Keratinocyte (primary cell): ENCODE measurements at regions not wholly inside any gene's neighbourhood (a gene's known extent, or its start where the extent isn't known, plus 50 kb on each side); places are given as distances from the start of the nearest gene placed in this dataset.

Source experiments
- DNase-seq: peaks from one replicate; pipeline ENCODE4 v3.0.0-alpha.2; 2011; ENCODE audit warnings: low read depth, missing footprints, low spot score
- FAIRE-seq: peaks from 2 replicates; lab custom pipeline; 2011; peaks lifted over from hg19 to GRCh38; lab: Jason Lieb, UNC
- H2AFZ ChIP-seq: 2 replicates; pipeline ENCODE4 v1.6.0; 2012; ENCODE audit warnings: low read length, control low read depth, inconsistent platforms; ENCODE audit not compliant: control insufficient read depth
- H3K27ac ChIP-seq: 2 replicates; pipeline ENCODE4 v1.5.1; 2011; ENCODE audit warnings: low read length; ENCODE audit not compliant: control insufficient read depth, insufficient read depth
- H3K27me3 ChIP-seq: 3 replicates; pipeline ENCODE4 v1.6.0; 2011; ENCODE audit warnings: low read length; ENCODE audit not compliant: control insufficient read depth, insufficient read depth; ENCODE audit errors: extremely low read depth
- H3K36me3 ChIP-seq, 2 experiments: 2 replicates in 1 of 2; 3 replicates in 1 of 2; pipeline ENCODE4 v1.5.1; 2011; ENCODE audit warnings: low read length in 2 of 2, mild to moderate bottlenecking in 1 of 2; ENCODE audit not compliant: control insufficient read depth in 2 of 2, insufficient read depth in 2 of 2; ENCODE audit errors: extremely low read depth in 1 of 2
- H3K4me1 ChIP-seq: 3 replicates; pipeline ENCODE4 v1.5.1; 2011; ENCODE audit warnings: low read length; ENCODE audit not compliant: control insufficient read depth, insufficient read depth; ENCODE audit errors: extremely low read depth
- H3K4me2 ChIP-seq: 3 replicates; pipeline ENCODE4 v1.6.0; 2011; ENCODE audit warnings: low read depth, low read length; ENCODE audit not compliant: control insufficient read depth, insufficient read depth; ENCODE audit errors: extremely low read depth
- H3K4me3 ChIP-seq, 3 experiments: fragments of 200-600 bp in 1 of 3; sonication (generic) in 1 of 3; 2 replicates in 2 of 3; 3 replicates in 1 of 3; pipeline ENCODE4 v1.5.1; 2011 to 2016; ENCODE audit warnings: low read length in 3 of 3, mild to moderate bottlenecking in 3 of 3, control low read depth in 2 of 3, inconsistent platforms in 1 of 3, low read depth in 1 of 3, mixed read lengths in 1 of 3, mixed run types in 1 of 3, moderate library complexity in 1 of 3; ENCODE audit not compliant: control insufficient read depth in 2 of 3, insufficient read depth in 2 of 3; ENCODE audit errors: extremely low read depth in 1 of 3
- H3K79me2 ChIP-seq: 2 replicates; pipeline ENCODE4 v1.6.0; 2012; ENCODE audit warnings: low read length; ENCODE audit not compliant: control insufficient read depth, insufficient read depth
- H3K9ac ChIP-seq: 3 replicates; pipeline ENCODE4 v1.6.0; 2011; ENCODE audit warnings: low read length; ENCODE audit not compliant: control insufficient read depth, insufficient read depth; ENCODE audit errors: extremely low read depth
- H3K9me1 ChIP-seq: 3 replicates; pipeline ENCODE4 v1.6.0; 2011; ENCODE audit warnings: low read length; ENCODE audit not compliant: control insufficient read depth, insufficient read depth; ENCODE audit errors: extremely low read depth
- H3K9me3 ChIP-seq: 2 replicates; pipeline ENCODE4 v1.5.1; 2012; ENCODE audit warnings: low read depth, low read length; ENCODE audit not compliant: control insufficient read depth
- H4K20me1 ChIP-seq: 3 replicates; pipeline ENCODE4 v1.6.0; 2011; ENCODE audit warnings: low read length; ENCODE audit not compliant: control insufficient read depth, insufficient read depth; ENCODE audit errors: extremely low read depth
- CTCF ChIP-seq, 3 experiments: IDR thresholded peaks in 1 of 3; conservative IDR thresholded peaks in 1 of 3; optimal IDR thresholded peaks in 1 of 3; 2 replicates in 2 of 3; 3 replicates in 1 of 3; pipeline versions ENCODE3 to v1.5.1; 2011; ENCODE audit warnings: low read length in 3 of 3, mild to moderate bottlenecking in 3 of 3, moderate library complexity in 2 of 3, control low read depth in 1 of 3, inconsistent platforms in 1 of 3; ENCODE audit not compliant: insufficient read depth in 2 of 3; ENCODE audit errors: extremely low read depth in 1 of 3
- EZH2 ChIP-seq: IDR thresholded peaks from one replicate; pipeline ENCODE4 v1.6.1; 2012; ENCODE audit warnings: inconsistent platforms, mild to moderate bottlenecking, low read length, moderate library complexity
- dilution Hi-C: fragments of 300-500 bp; cut with MboI; formaldehyde crosslinking; loops from one replicate; pipeline ENCODE4 v1.7.0; 2020; ENCODE audit warnings: low sequenced_read_pairs; ENCODE audit not compliant: extremely low pct_ligation_motif_present

GRCh38 chr5:176183321-176184074 is 54.7 kb upstream of the SIMC1 start:
- TF ChIP-seq CTCF (optimal IDR thresholded peaks at IDR 0.05 in 1 of 3, IDR thresholded peaks at IDR 0.05 in 1 of 3, conservative IDR thresholded peaks at IDR 0.05 in 1 of 3; ENCODE audit: extremely low read depth in 1 of 3, insufficient read depth in 2 of 3, low read length in 3 of 3) (no peak), EZH2 (no peak)
- Histone ChIP-seq H3K9ac (no peak overlapping the region), H3K27me3 (peaks cover 9% of the 10 kb centered on the region), H3K27ac (no peak overlapping the region), H3K9me3 (no peaks in the 10 kb centered on the region), H3K4me1 (peaks cover 6% of the 10 kb centered on the region), H3K4me3 (no peak overlapping the region), H3K79me2 (no peaks in the 10 kb centered on the region), H3K4me2 (no peak overlapping the region), H3K9me1 (no peaks in the 10 kb centered on the region), H4K20me1 (no peaks in the 10 kb centered on the region), H3K36me3 (no peaks in the 10 kb centered on the region), H2AFZ (no peak overlapping the region)
- DNase-seq (no peak), FAIRE-seq (no peak)
- dilution Hi-C loops = no loop called here

GRCh38 chr5:176184608-176185132 is 53.6 kb upstream of the SIMC1 start:
- Histone ChIP-seq H2AFZ (no peak overlapping the region), H3K79me2 (no peaks in the 10 kb centered on the region), H3K9ac (no peak overlapping the region), H3K36me3 (no peaks in the 10 kb centered on the region), H4K20me1 (no peaks in the 10 kb centered on the region), H3K9me3 (no peaks in the 10 kb centered on the region), H3K9me1 (no peaks in the 10 kb centered on the region), H3K4me2 (no peak overlapping the region), H3K27me3 (no peaks in the 10 kb centered on the region), H3K27ac (no peak overlapping the region), H3K4me1 (peaks cover 6% of the 10 kb centered on the region), H3K4me3 (no peak overlapping the region)
- DNase-seq (no peak), FAIRE-seq (no peak)
- dilution Hi-C loops = no loop called here
- TF ChIP-seq CTCF (optimal IDR thresholded peaks at IDR 0.05 in 1 of 3, IDR thresholded peaks at IDR 0.05 in 1 of 3, conservative IDR thresholded peaks at IDR 0.05 in 1 of 3; ENCODE audit: extremely low read depth in 1 of 3, insufficient read depth in 2 of 3, low read length in 3 of 3) (no peak), EZH2 (no peak)
